Nephron progenitor cell (in vitro differentiated cells): ENCODE measurements at regions not wholly inside any gene's neighbourhood (a gene's known extent, or its start where the extent isn't known, plus 50 kb on each side); places are given as distances from the start of the nearest gene placed in this dataset.

Experiments
- DNase-seq: peaks from one replicate; pipeline ENCODE4 v3.0.0; 2021
- H3K27ac Mint-ChIP-seq: 2 replicates; pipeline ENCODE4 v1.8.0; 2021; ENCODE audit warnings: mild to moderate bottlenecking, moderate library complexity, mixed read lengths
- H3K27me3 Mint-ChIP-seq: 2 replicates; pipeline ENCODE4 v1.8.0; 2021; ENCODE audit warnings: mild to moderate bottlenecking, low read depth, mixed read lengths; ENCODE audit not compliant: poor library complexity
- H3K36me3 Mint-ChIP-seq: 2 replicates; pipeline ENCODE4 v1.8.0; 2021; ENCODE audit warnings: low read depth, mixed read lengths
- H3K4me1 Mint-ChIP-seq: 2 replicates; pipeline ENCODE4 v1.8.0; 2021; ENCODE audit warnings: mixed read lengths
- H3K4me3 Mint-ChIP-seq: 2 replicates; pipeline ENCODE4 v1.8.0; 2021; ENCODE audit warnings: mild to moderate bottlenecking, moderate library complexity, mixed read lengths
- H3K9me3 Mint-ChIP-seq: 2 replicates; pipeline ENCODE4 v1.8.0; 2021; ENCODE audit warnings: mild to moderate bottlenecking, moderate library complexity, mixed read lengths
- TF ChIP-seq, protein P1 (sequence below): fragments of 200-600 bp; sonication (generic); IDR thresholded peaks from 2 replicates; pipeline ENCODE4 v1.5.0; 2021; ENCODE audit warnings: antibody characterized with exemption

DNA sequence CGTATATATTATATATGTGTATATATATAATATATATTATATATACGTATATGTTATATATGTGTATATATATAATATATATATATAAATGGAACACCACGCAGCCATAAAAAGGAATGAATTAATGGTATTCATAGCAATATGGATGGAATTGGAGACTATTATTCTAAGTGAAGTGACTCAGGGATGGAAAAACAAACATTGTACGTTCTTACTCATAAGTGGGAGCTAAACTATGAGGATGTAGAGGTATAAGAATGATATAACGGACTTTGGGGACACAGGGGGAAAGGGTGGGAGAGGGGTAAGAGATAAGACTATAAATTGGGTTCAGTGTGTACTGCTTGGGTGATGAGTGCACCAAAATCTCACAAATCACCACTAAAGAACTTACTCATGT lies 1388.9 kb downstream of the C4orf33 start:
- Mint-ChIP-seq H3K4me3 (no peak overlapping the region), H3K27ac (no peak overlapping the region), H3K27me3 (no peaks in the 10 kb centered on the region), H3K4me1 (peaks cover 29% of the 10 kb centered on the region), H3K9me3 (no peaks in the 10 kb centered on the region), H3K36me3 (no peaks in the 10 kb centered on the region)
- no peak for DNase-seq
- TF ChIP-seq, protein P1, sequence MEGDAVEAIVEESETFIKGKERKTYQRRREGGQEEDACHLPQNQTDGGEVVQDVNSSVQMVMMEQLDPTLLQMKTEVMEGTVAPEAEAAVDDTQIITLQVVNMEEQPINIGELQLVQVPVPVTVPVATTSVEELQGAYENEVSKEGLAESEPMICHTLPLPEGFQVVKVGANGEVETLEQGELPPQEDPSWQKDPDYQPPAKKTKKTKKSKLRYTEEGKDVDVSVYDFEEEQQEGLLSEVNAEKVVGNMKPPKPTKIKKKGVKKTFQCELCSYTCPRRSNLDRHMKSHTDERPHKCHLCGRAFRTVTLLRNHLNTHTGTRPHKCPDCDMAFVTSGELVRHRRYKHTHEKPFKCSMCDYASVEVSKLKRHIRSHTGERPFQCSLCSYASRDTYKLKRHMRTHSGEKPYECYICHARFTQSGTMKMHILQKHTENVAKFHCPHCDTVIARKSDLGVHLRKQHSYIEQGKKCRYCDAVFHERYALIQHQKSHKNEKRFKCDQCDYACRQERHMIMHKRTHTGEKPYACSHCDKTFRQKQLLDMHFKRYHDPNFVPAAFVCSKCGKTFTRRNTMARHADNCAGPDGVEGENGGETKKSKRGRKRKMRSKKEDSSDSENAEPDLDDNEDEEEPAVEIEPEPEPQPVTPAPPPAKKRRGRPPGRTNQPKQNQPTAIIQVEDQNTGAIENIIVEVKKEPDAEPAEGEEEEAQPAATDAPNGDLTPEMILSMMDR, result no peak

DNA sequence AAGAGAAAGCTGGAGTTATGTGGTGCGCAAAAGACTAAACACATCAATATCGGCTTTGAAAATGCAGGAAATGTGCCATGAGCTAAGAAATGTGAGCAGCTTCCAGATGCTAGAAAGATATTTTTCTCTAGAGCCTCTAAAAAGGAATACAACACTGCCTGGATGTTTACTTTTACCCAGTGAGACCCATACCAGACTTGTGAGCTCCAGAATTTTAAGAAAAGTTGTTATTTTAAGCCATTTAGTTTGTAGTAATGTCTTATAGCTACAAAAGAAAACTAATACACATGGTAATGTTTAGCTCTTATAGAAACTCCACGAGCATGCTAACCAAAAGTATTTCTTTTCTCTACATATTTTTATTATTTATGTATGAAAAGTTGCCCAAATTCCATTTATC lies 1389.4 kb downstream of the C4orf33 start:
- no peaks in the 10 kb centered on the region for H3K27me3 Mint-ChIP-seq
- no peak overlapping the region for H3K4me3 Mint-ChIP-seq
- H3K36me3 Mint-ChIP-seq, result no peaks in the 10 kb centered on the region
- DNase-seq, result no peak
- no peaks in the 10 kb centered on the region for H3K9me3 Mint-ChIP-seq
- TF ChIP-seq, protein P1, result no peak
- H3K27ac Mint-ChIP-seq, result no peak overlapping the region
- H3K4me1 Mint-ChIP-seq, result peaks cover 29% of the 10 kb centered on the region

DNA sequence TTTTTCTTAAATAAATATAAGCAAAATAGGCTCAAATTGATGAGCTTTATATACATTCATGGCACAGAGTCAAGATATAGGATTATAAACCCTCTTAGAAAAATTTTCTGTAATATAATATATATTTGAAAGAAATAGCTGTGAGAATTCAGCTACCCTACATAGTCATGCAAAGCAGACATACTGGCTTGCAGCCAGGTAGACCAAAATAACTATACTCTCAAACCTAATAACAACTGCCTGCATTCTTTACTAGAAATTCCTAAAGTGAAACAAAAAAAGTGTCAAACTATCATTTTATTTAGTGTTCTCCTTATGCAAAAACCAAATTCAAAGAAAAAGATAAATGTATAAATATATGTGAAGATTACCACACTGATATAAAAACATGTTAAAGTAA lies 1390.2 kb downstream of the C4orf33 start:
- no peak overlapping the region for H3K4me3 Mint-ChIP-seq
- no peak overlapping the region for H3K27ac Mint-ChIP-seq
- peaks cover under 1% of the 10 kb centered on the region for H3K9me3 Mint-ChIP-seq
- TF ChIP-seq, protein P1, result no peak
- H3K36me3 Mint-ChIP-seq, result no peaks in the 10 kb centered on the region
- no peak for DNase-seq
- H3K27me3 Mint-ChIP-seq, result no peaks in the 10 kb centered on the region
- peaks cover 29% of the 10 kb centered on the region for H3K4me1 Mint-ChIP-seq

- no peak for DNase-seq
- no peak overlapping the region for H3K27ac Mint-ChIP-seq
- H3K4me3 Mint-ChIP-seq, result no peak overlapping the region
- H3K27me3 Mint-ChIP-seq, result no peaks in the 10 kb centered on the region
- H3K36me3 Mint-ChIP-seq, result peaks cover 5% of the 10 kb centered on the region
- peaks cover 23% of the 10 kb centered on the region for H3K4me1 Mint-ChIP-seq
- TF ChIP-seq, protein P1, result no peak
- H3K9me3 Mint-ChIP-seq, result peaks cover 7% of the 10 kb centered on the region
Measured at GRCh38 chr4:130486841-130487240, 1390.9 kb downstream of the C4orf33 start.

- H3K27ac Mint-ChIP-seq, result no peak overlapping the region
Measured at GRCh38 chr4:130510661-130511060, 1414.7 kb downstream of the C4orf33 start.

DNA sequence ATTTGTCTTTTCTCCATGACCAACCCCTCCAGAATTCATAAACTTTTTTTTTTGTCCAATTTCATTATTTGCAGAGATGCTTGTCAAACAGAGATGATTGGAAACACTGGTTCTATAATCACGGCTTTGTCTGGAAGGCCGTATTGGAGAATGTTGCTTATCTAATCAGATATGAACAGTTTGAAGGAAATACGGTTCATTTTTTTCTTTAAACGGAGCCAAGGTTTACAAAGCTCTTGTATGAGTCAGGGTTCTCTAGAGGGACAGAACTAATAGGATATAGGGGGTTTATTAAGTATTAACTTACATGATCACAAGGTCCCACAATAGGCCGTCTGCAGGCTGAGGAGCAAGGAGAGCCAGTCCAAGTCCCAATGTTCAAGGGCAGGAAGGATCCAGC lies 1415.8 kb downstream of the C4orf33 start:
- no peaks in the 10 kb centered on the region for H3K9me3 Mint-ChIP-seq
- no peak for DNase-seq
- H3K27ac Mint-ChIP-seq, result no peak overlapping the region
- no peaks in the 10 kb centered on the region for H3K4me1 Mint-ChIP-seq
- H3K27me3 Mint-ChIP-seq, result no peaks in the 10 kb centered on the region
- TF ChIP-seq, protein P1, result no peak
- no peak overlapping the region for H3K4me3 Mint-ChIP-seq
- H3K36me3 Mint-ChIP-seq, result no peaks in the 10 kb centered on the region

More at GRCh38 chr4:130510661-130511060, 1414.7 kb downstream of the C4orf33 start:
- DNase-seq, result no peak
- no peak overlapping the region for H3K4me3 Mint-ChIP-seq
- H3K36me3 Mint-ChIP-seq, result no peaks in the 10 kb centered on the region
- H3K9me3 Mint-ChIP-seq, result no peaks in the 10 kb centered on the region
- no peaks in the 10 kb centered on the region for H3K4me1 Mint-ChIP-seq
- no peaks in the 10 kb centered on the region for H3K27me3 Mint-ChIP-seq
- TF ChIP-seq, protein P1, result no peak
